ENCODE measurements at regions not wholly inside any gene's neighbourhood (a gene's known extent, or its start where the extent isn't known, plus 50 kb on each side); places are given as distances from the start of the nearest gene placed in this dataset.

DNA sequence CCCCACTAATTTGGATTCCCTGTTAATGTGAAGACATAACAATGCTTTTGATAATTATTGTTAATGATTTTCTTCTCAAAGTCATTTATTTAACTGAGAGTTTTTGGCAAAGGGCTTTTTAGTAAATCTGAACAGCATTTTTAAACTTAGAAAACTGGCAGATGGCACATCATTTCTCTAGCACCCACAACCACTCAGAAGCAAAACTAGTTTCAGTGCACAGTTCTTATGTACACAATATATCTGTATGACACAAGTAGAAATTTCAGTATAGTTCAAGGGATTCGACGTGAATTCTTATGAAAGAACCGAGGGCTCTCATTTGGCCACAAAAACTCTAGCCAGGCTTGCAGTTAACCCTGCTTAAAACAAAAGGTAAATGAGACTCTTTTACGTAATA lies 231.4 kb upstream of the CDH9 start:
- TF ChIP-seq TAF1 (IDR thresholded peaks at IDR 0.05; ENCODE audit: low read depth) (no peak), RAD21 (IDR thresholded peaks at IDR 0.05; ENCODE audit: low read depth) (no peak), EP300 (IDR thresholded peaks at IDR 0.05; ENCODE audit: borderline replicate concordance) (no peak), MAX (IDR thresholded peaks at IDR 0.05) (no peak), REST (IDR thresholded peaks at IDR 0.05; ENCODE audit: low read depth) (no peak)

Measured in Ishikawa (cell line).